ENCODE measurements at regions not wholly inside any gene's neighbourhood (a gene's known extent, or its start where the extent isn't known, plus 50 kb on each side); places are given as distances from the start of the nearest gene placed in this dataset.

GRCh38 chr22:49018601-49019000 is 809.1 kb downstream of the BRD1 start:
- no peak for DNase-seq (ENCODE audit: low spot score)

DNA sequence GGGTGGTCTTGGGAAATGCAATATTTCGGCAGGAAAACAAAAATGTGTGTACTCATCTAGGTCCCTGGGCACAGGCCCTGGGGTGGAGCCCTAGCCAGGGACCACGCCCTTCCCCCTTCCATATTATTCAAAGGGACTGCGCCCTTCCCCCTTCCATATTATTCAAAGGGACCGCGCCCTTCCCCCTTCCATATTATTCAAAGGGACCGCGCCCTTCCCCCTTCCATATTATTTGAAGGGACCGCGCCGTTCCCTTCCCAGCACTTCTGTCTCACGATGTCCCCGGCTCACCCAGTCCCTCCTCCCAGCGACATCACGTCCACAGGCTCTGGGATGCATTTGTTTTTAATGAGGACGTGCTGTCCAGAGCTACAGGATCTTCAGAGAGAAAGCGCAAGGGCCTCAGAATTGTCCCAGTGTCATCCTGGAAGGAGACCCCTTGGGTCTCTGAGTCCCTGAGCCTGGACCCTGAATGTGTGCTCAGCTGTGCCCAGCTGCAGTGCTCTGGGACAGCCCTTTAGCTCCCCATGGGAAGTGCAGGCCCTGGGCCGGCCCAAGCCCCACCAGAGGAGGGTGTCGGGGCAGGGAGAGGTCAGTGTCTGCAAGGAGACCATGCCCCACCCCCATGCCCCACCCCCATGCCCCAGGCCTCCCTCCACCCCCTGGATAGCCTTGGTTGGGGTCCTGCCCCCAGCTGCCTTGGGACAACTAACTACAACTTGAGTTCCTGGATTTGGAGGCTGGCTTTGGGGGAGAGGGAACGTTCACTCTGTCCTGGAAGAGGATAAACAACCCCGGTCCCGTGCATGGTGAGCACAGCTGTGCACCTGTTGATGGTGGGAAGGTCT is 810.0 kb downstream of the BRD1 start:
- DNase-seq (ENCODE audit: low spot score), result no peak

DNA sequence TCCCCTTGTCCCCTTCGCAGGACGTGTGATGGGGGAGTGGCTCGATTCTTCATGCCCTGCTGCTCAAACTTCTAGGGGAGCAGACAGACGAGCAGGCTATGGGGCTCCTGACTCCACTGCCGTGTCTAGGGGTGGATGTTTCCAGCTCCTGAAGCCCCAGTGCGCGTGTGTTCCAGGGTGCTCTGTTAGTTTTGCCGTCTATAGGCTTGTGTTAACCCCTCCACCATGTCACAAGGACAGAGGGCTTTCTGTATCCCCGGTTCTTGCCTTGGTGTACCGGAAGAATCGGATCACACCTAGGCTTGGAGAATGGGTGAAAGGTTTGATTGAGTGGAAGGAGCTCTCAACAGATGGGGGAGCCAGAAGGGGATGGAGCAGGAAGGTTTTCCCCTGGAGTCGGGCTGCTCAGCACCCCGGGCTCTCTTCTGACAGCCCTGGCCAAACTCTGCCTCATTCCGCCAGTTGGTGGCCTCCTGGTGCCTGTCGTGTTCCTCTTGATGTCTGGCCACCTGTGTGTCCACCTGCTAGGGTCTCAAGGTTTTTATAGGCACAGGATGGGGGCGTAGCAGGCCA is 810.7 kb downstream of the BRD1 start:
- no peak for DNase-seq (ENCODE audit: low spot score)

- DNase-seq (ENCODE audit: low spot score), result no peak
Observed at GRCh38 chr22:49015993-49016908, 811.4 kb downstream of the BRD1 start.

DNA sequence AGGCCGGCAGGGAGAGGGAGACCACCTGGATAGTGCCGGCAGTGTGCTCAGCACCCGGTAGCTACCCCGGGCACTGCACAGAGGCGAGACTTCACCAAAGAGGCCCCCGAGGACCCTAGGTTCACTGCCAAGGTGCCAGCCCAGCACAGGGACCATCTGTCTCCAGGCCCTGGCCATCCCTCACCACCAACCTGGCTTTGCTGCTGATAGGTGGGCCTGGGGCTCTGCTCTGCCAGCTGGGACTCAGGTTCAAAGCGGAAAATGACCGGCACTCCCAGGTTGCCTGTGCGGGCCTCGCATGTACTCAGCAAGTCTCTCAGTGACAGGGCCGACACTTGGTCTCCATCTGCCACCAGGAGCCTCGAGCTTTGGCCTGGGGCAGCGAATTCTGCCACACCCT is 812.2 kb downstream of the BRD1 start:
- DNase-seq (ENCODE audit: low spot score), result no peak

GRCh38 chr22:49014227-49015201 is 813.2 kb downstream of the BRD1 start:
- no peak for DNase-seq (ENCODE audit: low spot score)

GRCh38 chr22:49013707-49014106 is 814.0 kb downstream of the BRD1 start:
- no peak for DNase-seq (ENCODE audit: low spot score)

DNA sequence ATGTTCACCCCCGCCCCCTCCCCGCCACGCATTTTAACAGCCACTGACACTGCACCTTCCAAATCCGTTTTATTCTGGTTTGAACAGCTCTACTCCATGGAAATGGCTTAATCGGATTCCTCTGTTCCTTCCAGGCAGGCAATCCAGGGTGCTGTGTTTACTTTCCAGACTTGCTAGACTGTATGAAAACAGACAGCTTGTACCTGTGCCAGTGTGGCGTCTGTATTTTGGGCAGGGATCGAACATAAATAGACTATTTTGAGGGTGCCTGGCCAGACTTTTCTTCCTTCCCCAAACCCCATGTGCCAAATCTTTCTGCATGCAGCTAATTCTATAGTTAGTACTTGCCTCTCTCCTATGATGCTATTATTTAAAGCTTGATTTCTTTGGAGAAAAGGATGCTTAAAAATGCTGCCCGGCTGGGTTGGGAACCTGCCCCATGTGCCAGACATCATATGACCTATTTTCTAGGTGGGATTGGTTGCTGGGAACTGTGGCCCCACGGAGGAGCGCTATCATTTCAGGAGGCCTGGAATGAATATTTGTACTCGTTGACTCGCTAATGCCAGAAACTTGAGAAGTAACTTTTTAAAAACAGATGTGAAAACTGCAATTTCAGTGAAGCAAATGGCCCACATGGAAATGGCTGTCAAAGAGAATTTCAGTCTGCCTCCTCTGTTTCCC is 814.8 kb downstream of the BRD1 start:
- no peak for DNase-seq (ENCODE audit: low spot score)

DNA sequence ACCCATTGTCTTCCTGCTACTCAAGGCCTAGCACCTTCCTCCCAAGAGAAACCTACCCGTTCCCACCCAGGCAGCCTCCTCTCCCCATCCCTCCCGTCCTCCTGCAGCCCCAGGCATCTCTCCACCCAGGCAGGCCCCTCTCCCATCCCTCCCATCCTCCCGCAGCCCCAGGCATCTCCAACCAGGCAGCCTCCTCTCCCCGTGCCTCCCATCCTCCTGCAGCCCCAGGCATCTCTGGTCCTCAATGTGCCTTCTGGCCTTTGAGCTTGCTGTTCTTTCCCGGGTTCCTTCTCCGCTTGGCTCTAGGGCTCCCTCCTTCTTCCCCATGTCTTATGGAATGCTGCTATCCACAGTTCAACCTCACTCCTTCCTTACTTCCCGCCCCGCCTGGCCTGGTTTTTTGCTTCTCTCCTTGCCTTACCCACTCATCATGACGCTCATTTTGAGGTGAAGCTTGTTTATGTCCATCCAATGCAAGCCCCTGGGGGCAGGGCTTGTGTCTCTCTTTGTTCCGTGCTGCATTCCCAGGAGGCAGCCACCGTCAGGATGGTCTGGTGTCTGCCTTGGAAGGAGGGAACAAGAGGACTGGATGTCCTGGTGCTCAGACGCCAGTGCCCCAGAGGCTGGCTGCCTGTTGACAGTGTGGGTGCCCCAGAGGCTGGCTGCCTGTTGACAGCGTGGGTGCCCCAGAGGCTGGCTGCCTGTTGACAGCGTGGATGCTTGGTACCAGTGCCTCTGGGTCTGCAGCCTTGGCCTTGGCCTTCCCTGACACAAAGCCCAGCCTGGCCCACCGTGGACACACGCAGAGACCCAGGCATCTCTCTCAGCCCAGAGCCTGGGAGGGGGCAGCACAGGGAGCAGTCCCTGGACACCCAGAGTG is 815.7 kb downstream of the BRD1 start:
- DNase-seq (ENCODE audit: low spot score), result no peak

- DNase-seq (ENCODE audit: low spot score), result no peak
Observed at GRCh38 chr22:49011379-49011768, 816.3 kb downstream of the BRD1 start.

DNA sequence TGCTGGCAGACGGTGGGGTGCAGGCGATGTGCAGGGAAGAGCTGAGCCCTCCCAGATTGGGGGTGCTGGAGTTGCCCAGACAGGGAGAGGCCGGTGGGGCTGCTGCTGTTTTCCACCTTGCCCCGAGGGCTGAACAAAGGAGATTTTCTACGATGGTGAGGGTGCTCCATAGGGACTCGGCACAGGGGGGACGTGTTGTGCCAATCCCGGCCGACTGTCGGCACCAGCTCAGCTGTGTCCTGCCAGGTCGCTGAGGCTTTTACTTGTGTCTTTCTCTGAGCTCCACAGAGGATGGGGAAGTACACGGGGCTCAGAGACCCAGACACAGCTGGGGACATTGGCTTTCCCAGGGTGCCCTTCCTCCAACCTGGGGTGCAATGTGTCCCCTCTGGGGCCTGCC is 816.8 kb downstream of the BRD1 start:
- no peak for DNase-seq (ENCODE audit: low spot score)

DNA sequence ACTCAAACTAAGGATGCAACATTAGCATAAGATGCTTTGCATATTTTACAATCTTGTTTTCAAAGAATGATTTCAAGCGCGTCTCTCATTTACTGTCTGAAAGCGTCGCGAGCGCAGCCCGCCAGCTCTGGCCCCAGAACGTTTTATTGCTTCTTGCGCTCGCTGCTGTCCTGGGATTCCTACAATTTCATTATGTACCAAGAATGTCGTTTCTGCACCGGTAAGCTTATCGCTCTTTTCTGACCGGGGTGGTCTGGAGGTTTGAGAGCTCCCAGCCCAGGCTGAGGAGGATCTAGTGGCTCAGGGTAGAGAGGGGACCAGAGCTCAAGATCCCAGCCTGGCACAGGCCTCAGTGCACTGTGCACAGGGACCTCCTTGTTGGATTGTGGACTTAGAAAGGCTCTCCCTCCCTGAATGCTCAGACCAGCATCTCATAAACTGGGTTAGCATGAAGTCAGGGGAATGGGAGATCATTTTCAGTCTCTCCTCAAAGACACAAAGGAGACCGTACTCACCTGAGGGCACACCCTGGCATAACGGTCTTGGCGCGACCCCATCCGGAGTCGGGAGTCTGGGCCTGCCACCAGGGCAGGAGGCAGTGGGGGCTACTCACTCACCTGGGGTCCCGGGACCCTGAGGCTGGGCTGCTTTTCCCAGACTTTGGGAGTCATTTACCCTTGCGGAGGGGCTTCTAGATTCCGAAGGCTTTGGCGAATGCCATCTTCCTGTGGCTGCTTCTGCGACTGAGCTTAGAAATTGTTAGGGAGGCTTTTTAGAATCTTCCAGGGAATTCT is 817.4 kb downstream of the BRD1 start:
- DNase-seq (ENCODE audit: low spot score), result no peak

- DNase-seq (ENCODE audit: low spot score), result no peak
Observed at GRCh38 chr22:49009359-49010063, 818.2 kb downstream of the BRD1 start.

GRCh38 chr22:49008682-49009235 is 818.9 kb downstream of the BRD1 start:
- DNase-seq (ENCODE audit: low spot score), result no peak

GRCh38 chr22:49007013-49007653 is 820.5 kb downstream of the BRD1 start:
- no peak for DNase-seq (ENCODE audit: low spot score)

DNA sequence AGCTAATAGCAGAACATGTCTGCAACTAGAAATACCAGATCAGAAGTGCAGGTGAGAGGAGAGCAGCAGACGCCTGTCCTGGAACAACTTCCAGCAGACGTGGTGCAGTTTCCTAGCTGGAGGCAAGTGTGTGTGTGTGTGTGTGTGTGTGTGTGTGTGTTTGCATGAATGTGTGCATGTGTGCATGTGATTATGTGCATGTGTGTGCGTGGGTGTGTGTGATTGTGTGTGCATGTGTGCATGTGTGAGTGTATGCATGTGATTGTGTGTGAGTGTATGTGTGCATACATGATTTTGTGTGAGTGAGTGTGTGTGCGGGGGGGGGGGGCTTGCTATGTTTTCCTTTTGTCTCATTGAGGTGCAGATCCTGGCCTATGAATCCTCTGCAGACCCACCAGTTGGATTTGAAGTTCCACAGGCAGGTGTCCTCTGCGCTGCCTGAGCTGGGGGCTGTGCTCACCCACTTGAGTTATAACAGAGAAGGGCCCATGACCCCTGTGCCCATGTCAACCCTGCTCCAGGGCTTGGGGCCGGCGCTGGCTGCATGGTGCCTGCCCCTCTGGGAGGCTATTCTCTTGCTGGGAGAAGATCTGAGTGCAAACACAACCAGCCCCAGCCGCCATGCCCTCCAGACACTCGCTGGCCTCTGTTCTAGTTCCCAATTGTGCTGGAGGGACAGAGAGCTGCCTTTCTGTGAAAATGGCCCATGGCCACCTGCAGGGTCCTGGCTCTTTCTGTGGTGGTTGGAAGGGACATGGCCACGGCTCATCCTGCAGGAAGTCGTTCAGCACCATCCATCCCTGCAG is 821.3 kb downstream of the BRD1 start:
- DNase-seq (ENCODE audit: low spot score), result no peak

DNA sequence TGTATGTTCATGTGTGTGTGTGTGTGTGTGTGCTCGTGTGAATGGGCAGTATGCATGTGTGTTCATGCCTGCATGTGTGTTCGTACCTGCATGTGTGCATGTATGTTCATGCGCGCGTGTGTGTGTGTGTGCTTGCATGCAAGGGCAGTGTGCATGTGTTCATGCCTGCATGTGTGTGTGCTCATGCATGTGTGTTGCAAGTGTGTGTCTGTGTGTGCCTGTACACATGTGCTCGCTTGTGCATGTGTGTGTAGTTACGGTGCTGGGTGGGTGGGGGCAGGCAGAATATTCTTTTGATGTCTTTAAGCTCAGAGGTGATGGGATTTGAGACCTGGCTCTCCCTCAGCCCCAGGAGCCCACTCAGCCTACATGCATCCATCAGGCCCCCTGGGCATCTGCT is 822.1 kb downstream of the BRD1 start:
- DNase-seq (ENCODE audit: low spot score), result no peak

Data from H4 (cell line).